ENCODE measurements at regions not wholly inside any gene's neighbourhood (a gene's known extent, or its start where the extent isn't known, plus 50 kb on each side); places are given as distances from the start of the nearest gene placed in this dataset.

- Histone ChIP-seq H3K36me3 (ENCODE audit: control insufficient read depth, insufficient read depth, low read length) (no peaks in the 10 kb centered on the region), H3K9ac (ENCODE audit: low read length) (no peak overlapping the region), H3K4me3 (ENCODE audit: low read length) (no peak overlapping the region), H3K27me3 (ENCODE audit: control insufficient read depth, insufficient read depth, low read length) (no peaks in the 10 kb centered on the region), H3K9me3 (ENCODE audit: control insufficient read depth, low read length) (no peaks in the 10 kb centered on the region), H3K4me1 (ENCODE audit: control insufficient read depth, insufficient read depth, low read length) (peaks cover 13% of the 10 kb centered on the region)
Measured at GRCh38 chr16:52629296-52629695, 82.4 kb upstream of the TOX3 start.

GRCh38 chr16:52624891-52625290, 77.9 kb upstream of the TOX3 start:
- Histone ChIP-seq H3K4me3 (ENCODE audit: low read length) (no peak overlapping the region), H3K9me3 (ENCODE audit: control insufficient read depth, low read length) (no peaks in the 10 kb centered on the region), H3K27me3 (ENCODE audit: control insufficient read depth, insufficient read depth, low read length) (no peaks in the 10 kb centered on the region), H3K4me1 (ENCODE audit: control insufficient read depth, insufficient read depth, low read length) (no peaks in the 10 kb centered on the region), H3K36me3 (ENCODE audit: control insufficient read depth, insufficient read depth, low read length) (no peaks in the 10 kb centered on the region), H3K9ac (ENCODE audit: low read length) (no peak overlapping the region)

GRCh38 chr16:52621651-52622050, 74.7 kb upstream of the TOX3 start:
- Histone ChIP-seq H3K9ac (ENCODE audit: low read length) (no peak overlapping the region), H3K9me3 (ENCODE audit: control insufficient read depth, low read length) (no peaks in the 10 kb centered on the region), H3K36me3 (ENCODE audit: control insufficient read depth, insufficient read depth, low read length) (no peaks in the 10 kb centered on the region), H3K4me3 (ENCODE audit: low read length) (no peak overlapping the region), H3K4me1 (ENCODE audit: control insufficient read depth, insufficient read depth, low read length) (no peaks in the 10 kb centered on the region), H3K27me3 (ENCODE audit: control insufficient read depth, insufficient read depth, low read length) (no peaks in the 10 kb centered on the region)

- no peak overlapping the region for H3K9ac ChIP-seq (ENCODE audit: low read length)
- H3K27me3 ChIP-seq (ENCODE audit: control insufficient read depth, insufficient read depth, low read length) = no peaks in the 10 kb centered on the region
- no peaks in the 10 kb centered on the region for H3K4me1 ChIP-seq (ENCODE audit: control insufficient read depth, insufficient read depth, low read length)
- no peak overlapping the region for H3K4me3 ChIP-seq (ENCODE audit: low read length)
- no peaks in the 10 kb centered on the region for H3K36me3 ChIP-seq (ENCODE audit: control insufficient read depth, insufficient read depth, low read length)
- no peaks in the 10 kb centered on the region for H3K9me3 ChIP-seq (ENCODE audit: control insufficient read depth, low read length)
Measured at GRCh38 chr16:52618753-52619497, 72.0 kb upstream of the TOX3 start.

- Histone ChIP-seq H3K36me3 (ENCODE audit: control insufficient read depth, insufficient read depth, low read length) (no peaks in the 10 kb centered on the region), H3K27me3 (ENCODE audit: control insufficient read depth, insufficient read depth, low read length) (no peaks in the 10 kb centered on the region), H3K4me1 (ENCODE audit: control insufficient read depth, insufficient read depth, low read length) (peaks cover under 1% of the 10 kb centered on the region), H3K9me3 (ENCODE audit: control insufficient read depth, low read length) (no peaks in the 10 kb centered on the region), H3K4me3 (ENCODE audit: low read length) (no peak overlapping the region), H3K9ac (ENCODE audit: low read length) (no peak overlapping the region)
Measured at GRCh38 chr16:52617591-52617990, 70.6 kb upstream of the TOX3 start.

GRCh38 chr16:52613508-52613907, 66.6 kb upstream of the TOX3 start:
- Histone ChIP-seq H3K4me1 (ENCODE audit: control insufficient read depth, insufficient read depth, low read length) (peaks cover 16% of the 10 kb centered on the region), H3K9me3 (ENCODE audit: control insufficient read depth, low read length) (no peaks in the 10 kb centered on the region), H3K4me3 (ENCODE audit: low read length) (no peak overlapping the region), H3K9ac (ENCODE audit: low read length) (no peak overlapping the region), H3K36me3 (ENCODE audit: control insufficient read depth, insufficient read depth, low read length) (no peaks in the 10 kb centered on the region), H3K27me3 (ENCODE audit: control insufficient read depth, insufficient read depth, low read length) (no peaks in the 10 kb centered on the region)

- Histone ChIP-seq H3K9me3 (ENCODE audit: control insufficient read depth, low read length) (no peaks in the 10 kb centered on the region), H3K36me3 (ENCODE audit: control insufficient read depth, insufficient read depth, low read length) (no peaks in the 10 kb centered on the region), H3K4me3 (ENCODE audit: low read length) (no peak overlapping the region), H3K9ac (ENCODE audit: low read length) (no peak overlapping the region), H3K4me1 (ENCODE audit: control insufficient read depth, insufficient read depth, low read length) (peaks cover 16% of the 10 kb centered on the region), H3K27me3 (ENCODE audit: control insufficient read depth, insufficient read depth, low read length) (no peaks in the 10 kb centered on the region)
Measured at GRCh38 chr16:52611817-52612673, 65.1 kb upstream of the TOX3 start.

- no peak overlapping the region for H3K9ac ChIP-seq (ENCODE audit: low read length)
- H3K4me1 ChIP-seq (ENCODE audit: control insufficient read depth, insufficient read depth, low read length) = peaks cover 22% of the 10 kb centered on the region
- no peaks in the 10 kb centered on the region for H3K36me3 ChIP-seq (ENCODE audit: control insufficient read depth, insufficient read depth, low read length)
- H3K4me3 ChIP-seq (ENCODE audit: low read length) = no peak overlapping the region
- no peaks in the 10 kb centered on the region for H3K27me3 ChIP-seq (ENCODE audit: control insufficient read depth, insufficient read depth, low read length)
- H3K9me3 ChIP-seq (ENCODE audit: control insufficient read depth, low read length) = no peaks in the 10 kb centered on the region
Measured at GRCh38 chr16:52603015-52603414, 56.1 kb upstream of the TOX3 start.

GRCh38 chr16:52597772-52598483, 51.0 kb upstream of the TOX3 start:
- H3K4me3 ChIP-seq (ENCODE audit: low read length) = no peak overlapping the region
- H3K9ac ChIP-seq (ENCODE audit: low read length) = peak overlapping the region; percentile 5
- H3K9me3 ChIP-seq (ENCODE audit: control insufficient read depth, low read length) = no peaks in the 10 kb centered on the region
- H3K27me3 ChIP-seq (ENCODE audit: control insufficient read depth, insufficient read depth, low read length) = no peaks in the 10 kb centered on the region
- H3K4me1 ChIP-seq (ENCODE audit: control insufficient read depth, insufficient read depth, low read length) = peaks cover 21% of the 10 kb centered on the region
- no peaks in the 10 kb centered on the region for H3K36me3 ChIP-seq (ENCODE audit: control insufficient read depth, insufficient read depth, low read length)

- H3K36me3 ChIP-seq (ENCODE audit: control insufficient read depth, insufficient read depth, low read length) = no peaks in the 10 kb centered on the region
- H3K4me3 ChIP-seq (ENCODE audit: low read length) = no peak overlapping the region
- no peaks in the 10 kb centered on the region for H3K9me3 ChIP-seq (ENCODE audit: control insufficient read depth, low read length)
- peaks cover 17% of the 10 kb centered on the region for H3K4me1 ChIP-seq (ENCODE audit: control insufficient read depth, insufficient read depth, low read length)
- H3K9ac ChIP-seq (ENCODE audit: low read length) = peak overlapping the region; percentile 5
- no peaks in the 10 kb centered on the region for H3K27me3 ChIP-seq (ENCODE audit: control insufficient read depth, insufficient read depth, low read length)
Measured at GRCh38 chr16:52597073-52597771, 50.3 kb upstream of the TOX3 start.
